Adipocyte (in vitro differentiated cells): ENCODE measurements at regions not wholly inside any gene's neighbourhood (a gene's known extent, or its start where the extent isn't known, plus 50 kb on each side); places are given as distances from the start of the nearest gene placed in this dataset.

ENCODE experiments used
- DNase-seq: peaks from one replicate; pipeline ENCODE4 v3.0.0-alpha.2; 2015; ENCODE audit warnings: low read depth
- H3K27me3 ChIP-seq: replicated peaks from 2 replicates; pipeline ENCODE4 v1.7.0; 2013; ENCODE audit warnings: mild to moderate bottlenecking, low read length, moderate library complexity; ENCODE audit not compliant: control insufficient read depth, insufficient read depth
- H3K36me3 ChIP-seq: 2 replicates; pipeline ENCODE4 v1.7.0; 2013; ENCODE audit warnings: low read length, mild to moderate bottlenecking, moderate library complexity; ENCODE audit not compliant: control insufficient read depth, insufficient read depth, severe bottlenecking
- H3K4me1 ChIP-seq: 2 replicates; pipeline ENCODE4 v1.7.0; 2013; ENCODE audit warnings: mild to moderate bottlenecking, low read length, moderate library complexity; ENCODE audit not compliant: control insufficient read depth, insufficient read depth
- H3K4me3 ChIP-seq: 2 replicates; pipeline ENCODE4 v1.7.0; 2013; ENCODE audit warnings: mild to moderate bottlenecking, low read length, moderate library complexity
- H3K9ac ChIP-seq: 2 replicates; pipeline ENCODE4 v1.7.0; 2013; ENCODE audit warnings: mild to moderate bottlenecking, low read length, moderate library complexity
- H3K9me3 ChIP-seq: 2 replicates; pipeline ENCODE4 v1.7.0; 2013; ENCODE audit warnings: mild to moderate bottlenecking, low read length, moderate library complexity; ENCODE audit not compliant: control insufficient read depth

- no peak overlapping the region for H3K4me3 ChIP-seq
- H3K27me3 ChIP-seq, result no peaks in the 10 kb centered on the region
- H3K9ac ChIP-seq, result no peak overlapping the region
- H3K36me3 ChIP-seq, result no peaks in the 10 kb centered on the region
- no peak for DNase-seq
- no peaks in the 10 kb centered on the region for H3K9me3 ChIP-seq
- no peaks in the 10 kb centered on the region for H3K4me1 ChIP-seq
Measured at GRCh38 chr3:55322638-55323037, 164.5 kb downstream of the WNT5A start.

DNA sequence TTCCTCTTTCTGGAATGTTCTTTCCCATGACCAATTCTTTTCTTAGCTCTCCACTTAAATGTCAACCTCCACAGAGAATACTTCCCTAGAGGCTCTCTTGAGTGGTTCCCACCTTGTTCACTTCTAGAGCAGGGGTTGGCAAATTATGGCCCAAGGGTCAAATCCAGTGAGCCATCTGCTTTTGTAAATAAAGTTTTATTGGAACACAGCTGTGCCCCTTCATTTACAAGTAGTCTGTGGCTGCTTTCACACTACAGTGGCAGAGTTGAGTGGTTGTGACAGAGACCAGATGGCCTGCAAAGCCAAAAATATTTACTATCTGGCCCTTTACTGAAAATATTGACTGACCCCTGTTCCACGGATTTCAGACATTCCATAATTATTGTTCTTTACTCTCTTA lies 166.2 kb downstream of the WNT5A start:
- Histone ChIP-seq H3K9me3 (no peaks in the 10 kb centered on the region), H3K36me3 (no peaks in the 10 kb centered on the region), H3K27me3 (no peaks in the 10 kb centered on the region), H3K9ac (no peak overlapping the region), H3K4me3 (no peak overlapping the region), H3K4me1 (no peaks in the 10 kb centered on the region)
- DNase-seq, result no peak

DNA sequence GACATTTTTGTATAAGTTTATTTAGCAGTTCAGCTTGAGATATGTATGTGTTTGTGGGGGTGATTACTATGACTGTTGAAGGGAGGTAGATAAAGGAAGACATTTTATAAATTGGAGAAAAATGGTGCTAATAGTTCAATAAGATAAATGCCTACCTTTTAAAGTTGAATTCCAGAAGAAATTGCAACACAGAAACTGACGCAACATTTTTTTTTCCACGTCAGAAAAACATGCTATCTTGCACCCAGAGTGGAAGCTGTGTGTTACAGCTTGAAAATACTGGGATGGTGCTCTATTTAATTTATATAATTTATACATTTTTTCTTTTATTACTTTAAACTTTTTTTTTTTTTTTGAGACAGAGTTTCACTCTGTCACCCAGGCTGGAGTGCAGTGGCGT lies 171.7 kb downstream of the WNT5A start:
- no peak for DNase-seq
- no peaks in the 10 kb centered on the region for H3K4me1 ChIP-seq
- H3K9ac ChIP-seq, result no peak overlapping the region
- peaks cover 4% of the 10 kb centered on the region for H3K9me3 ChIP-seq
- no peaks in the 10 kb centered on the region for H3K27me3 ChIP-seq
- H3K36me3 ChIP-seq, result no peaks in the 10 kb centered on the region
- H3K4me3 ChIP-seq, result no peak overlapping the region

- Histone ChIP-seq H3K4me3 (no peak overlapping the region), H3K9ac (no peak overlapping the region), H3K36me3 (no peaks in the 10 kb centered on the region), H3K27me3 (no peaks in the 10 kb centered on the region), H3K9me3 (peaks cover 4% of the 10 kb centered on the region), H3K4me1 (peaks cover 2% of the 10 kb centered on the region)
- no peak for DNase-seq
Measured at GRCh38 chr3:55313666-55314065, 173.4 kb downstream of the WNT5A start.

GRCh38 chr3:55309336-55309735 lies 177.8 kb downstream of the WNT5A start:
- H3K27me3 ChIP-seq, result no peaks in the 10 kb centered on the region

DNA sequence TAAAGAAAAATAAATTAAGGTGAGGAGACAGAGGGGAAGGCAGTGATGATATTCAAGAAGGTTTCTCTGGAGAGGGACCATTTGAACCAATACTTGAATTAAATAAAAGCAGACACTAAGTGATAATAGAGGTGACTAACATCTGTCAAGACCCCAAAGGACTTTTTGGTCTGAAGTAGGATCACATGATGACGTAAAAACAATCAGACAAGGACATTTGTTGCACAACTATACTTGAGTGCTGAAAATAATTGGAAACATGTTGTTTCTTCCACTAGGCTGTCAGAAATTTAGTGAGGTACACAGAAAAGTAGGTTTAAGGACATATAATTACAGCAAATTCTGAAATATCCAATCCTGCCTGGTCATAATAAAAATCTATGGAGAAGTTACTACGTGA lies 179.5 kb downstream of the WNT5A start:
- no peak overlapping the region for H3K9ac ChIP-seq
- H3K36me3 ChIP-seq, result no peaks in the 10 kb centered on the region
- H3K4me1 ChIP-seq, result peaks cover 28% of the 10 kb centered on the region
- peak; percentile 74 for DNase-seq
- H3K4me3 ChIP-seq, result no peak overlapping the region
- no peaks in the 10 kb centered on the region for H3K27me3 ChIP-seq
- peaks cover 4% of the 10 kb centered on the region for H3K9me3 ChIP-seq

More at GRCh38 chr3:55309336-55309735, 177.8 kb downstream of the WNT5A start:
- peaks cover 28% of the 10 kb centered on the region for H3K4me1 ChIP-seq
- no peak for DNase-seq
- H3K36me3 ChIP-seq, result no peaks in the 10 kb centered on the region
- no peak overlapping the region for H3K9ac ChIP-seq
- H3K4me3 ChIP-seq, result no peak overlapping the region
- peaks cover 4% of the 10 kb centered on the region for H3K9me3 ChIP-seq

DNA sequence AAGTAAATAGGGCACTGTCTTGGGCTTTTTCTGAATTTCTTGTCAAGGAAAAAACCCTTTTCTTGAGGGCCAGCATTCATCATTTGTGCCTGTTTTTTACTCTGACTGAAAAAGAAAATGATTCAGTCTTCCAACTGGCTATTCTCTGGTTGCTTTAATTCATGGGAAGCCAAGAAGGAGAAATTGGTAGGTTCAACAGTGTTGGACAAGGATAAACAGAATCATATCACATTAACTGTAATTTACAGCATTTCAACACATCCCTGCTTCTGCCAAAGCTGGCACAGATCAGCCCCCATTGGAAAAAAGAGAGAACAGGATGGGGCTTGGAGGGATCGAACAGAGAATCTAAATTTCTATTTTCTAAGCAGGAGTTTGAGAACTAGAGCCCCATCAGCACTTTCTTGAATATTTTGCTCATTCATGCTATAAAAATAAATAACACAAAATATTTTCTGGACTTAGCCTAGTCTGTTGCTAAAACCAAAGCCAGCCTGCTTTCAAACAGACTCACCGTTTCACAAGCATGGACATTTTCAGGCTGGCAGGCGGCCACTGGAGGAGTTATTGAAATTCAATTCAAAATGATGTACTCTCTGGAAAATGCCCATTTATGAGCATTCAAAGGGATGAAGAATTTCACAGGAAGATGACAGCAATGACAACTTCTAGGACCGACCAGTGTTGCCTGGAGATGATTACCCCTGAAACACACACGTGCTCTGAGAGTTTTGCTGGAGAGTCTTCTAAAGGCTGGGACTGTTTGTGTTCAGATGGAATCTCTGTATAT lies 181.2 kb downstream of the WNT5A start:
- Histone ChIP-seq H3K9me3 (peaks cover 3% of the 10 kb centered on the region), H3K4me1 (peaks cover 28% of the 10 kb centered on the region), H3K9ac (peak overlapping the region; percentile 32), H3K27me3 (no peaks in the 10 kb centered on the region), H3K36me3 (no peaks in the 10 kb centered on the region), H3K4me3 (peak overlapping the region; percentile 33)
- DNase-seq, result peak; percentile 69

- H3K4me1 ChIP-seq, result peaks cover 7% of the 10 kb centered on the region
Measured at GRCh38 chr3:55300701-55301100, 186.4 kb downstream of the WNT5A start.

DNA sequence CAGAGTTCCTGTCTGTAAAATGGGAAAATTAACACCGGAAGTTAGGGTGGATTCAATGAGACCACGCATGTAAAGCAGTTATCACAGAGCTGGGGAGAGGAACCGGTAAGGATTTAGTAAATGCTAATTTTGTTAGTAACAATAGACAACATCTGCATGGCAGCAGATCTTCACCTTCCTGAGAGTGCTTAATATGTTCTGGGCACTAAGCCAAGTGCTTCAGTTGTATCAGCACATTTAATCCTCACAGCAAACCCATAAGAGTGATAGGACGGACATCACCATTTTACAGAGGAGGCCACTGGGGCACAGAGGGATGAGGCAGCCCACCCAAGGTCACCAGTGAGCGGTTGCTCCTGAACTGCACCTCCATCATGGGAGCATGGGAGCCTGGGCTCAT lies 189.4 kb downstream of the WNT5A start:
- peaks cover 11% of the 10 kb centered on the region for H3K9me3 ChIP-seq
- H3K4me1 ChIP-seq, result no peaks in the 10 kb centered on the region
- H3K36me3 ChIP-seq, result no peaks in the 10 kb centered on the region
- H3K27me3 ChIP-seq, result no peaks in the 10 kb centered on the region
- no peak for DNase-seq
- no peak overlapping the region for H3K4me3 ChIP-seq
- H3K9ac ChIP-seq, result no peak overlapping the region

More at GRCh38 chr3:55300701-55301100, 186.4 kb downstream of the WNT5A start:
- H3K27me3 ChIP-seq, result no peaks in the 10 kb centered on the region
- H3K4me3 ChIP-seq, result no peak overlapping the region
- no peak for DNase-seq
- H3K36me3 ChIP-seq, result no peaks in the 10 kb centered on the region
- peaks cover 11% of the 10 kb centered on the region for H3K9me3 ChIP-seq
- no peak overlapping the region for H3K9ac ChIP-seq

DNA sequence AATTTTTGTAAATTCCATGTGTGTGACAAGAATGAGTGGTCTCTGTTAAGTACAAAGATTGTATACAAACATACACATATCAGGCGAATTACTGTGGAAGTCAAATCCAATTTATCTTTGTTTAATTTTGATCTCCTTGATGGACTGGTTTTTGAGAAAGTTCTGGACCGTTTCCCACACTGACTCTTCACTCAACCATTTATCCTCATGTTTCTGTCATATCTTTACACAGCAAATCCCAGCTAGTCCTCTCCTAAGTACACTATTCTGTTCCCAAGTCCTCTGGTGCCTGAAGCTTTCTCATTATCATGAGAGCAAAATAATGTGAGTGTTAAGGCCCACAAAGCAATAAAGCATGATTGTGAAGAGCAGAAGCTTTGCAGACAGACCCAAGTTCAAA lies 189.9 kb downstream of the WNT5A start:
- no peaks in the 10 kb centered on the region for H3K4me1 ChIP-seq
- no peak for DNase-seq
- no peaks in the 10 kb centered on the region for H3K27me3 ChIP-seq
- H3K4me3 ChIP-seq, result no peak overlapping the region
- peaks cover 11% of the 10 kb centered on the region for H3K9me3 ChIP-seq
- H3K9ac ChIP-seq, result no peak overlapping the region
- no peaks in the 10 kb centered on the region for H3K36me3 ChIP-seq

DNA sequence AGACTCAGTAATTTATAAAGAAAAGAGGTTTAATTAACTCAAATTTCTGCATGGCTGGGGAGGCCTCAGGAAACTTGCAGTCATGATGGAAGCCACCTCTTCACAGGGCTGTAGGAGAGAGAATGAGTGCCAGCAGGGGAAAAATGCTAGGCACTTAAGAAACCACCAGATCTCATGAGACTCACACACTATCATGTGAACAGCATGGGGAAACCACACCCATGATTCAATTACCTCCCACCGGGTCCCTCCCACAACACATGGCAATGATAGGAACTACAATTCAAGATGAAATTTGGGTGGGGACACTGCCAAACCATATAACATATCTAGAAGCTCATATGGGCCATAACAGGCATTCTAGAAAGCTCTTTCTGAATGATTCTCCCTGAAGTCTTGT lies 190.3 kb downstream of the WNT5A start:
- DNase-seq, result no peak
- no peak overlapping the region for H3K4me3 ChIP-seq
- H3K9ac ChIP-seq, result no peak overlapping the region
- H3K9me3 ChIP-seq, result peaks cover 11% of the 10 kb centered on the region
- H3K36me3 ChIP-seq, result no peaks in the 10 kb centered on the region
- no peaks in the 10 kb centered on the region for H3K4me1 ChIP-seq
- H3K27me3 ChIP-seq, result no peaks in the 10 kb centered on the region

- no peak overlapping the region for H3K9ac ChIP-seq
- H3K36me3 ChIP-seq, result no peaks in the 10 kb centered on the region
- peaks cover 11% of the 10 kb centered on the region for H3K9me3 ChIP-seq
- no peaks in the 10 kb centered on the region for H3K27me3 ChIP-seq
- DNase-seq, result peak; percentile 83
- H3K4me3 ChIP-seq, result no peak overlapping the region
- H3K4me1 ChIP-seq, result no peaks in the 10 kb centered on the region
Measured at GRCh38 chr3:55296030-55296429, 191.1 kb downstream of the WNT5A start.
